ENCODE measurements at regions not wholly inside any gene's neighbourhood (a gene's known extent, or its start where the extent isn't known, plus 50 kb on each side); places are given as distances from the start of the nearest gene placed in this dataset.

GRCh38 chr21:32209580-32209979 lies 69.3 kb downstream of the MIS18A start:
- no peak overlapping the region for H3K27ac ChIP-seq
- no peaks in the 10 kb centered on the region for H3K27me3 ChIP-seq (ENCODE audit: insufficient read depth in 3 of 3, low read length in 2 of 3)
- H3K4me3 ChIP-seq: no peak overlapping the region
- DNase-seq: no peak
- H3K9me3 ChIP-seq: no peaks in the 10 kb centered on the region
- TF ChIP-seq CTCF (IDR thresholded peaks at IDR 0.05): no peak
- no peak for ATAC-seq
- no peaks in the 10 kb centered on the region for H3K36me3 ChIP-seq (ENCODE audit: insufficient read depth in 1 of 2, low read depth in 1 of 2)
- intact Hi-C loops (cut with DNase I): no loop called here
- 79 to 89% (median 84%) methylated on average over 4 of the region's 4 CpGs for WGBS, 3 donors
- H3K4me1 ChIP-seq: no peaks in the 10 kb centered on the region

- DNase-seq: no peak
- intact Hi-C loops (cut with DNase I): no loop called here
- ATAC-seq: no peak
- WGBS, 3 donors: 21 to 37% (median 24%) methylated on average over 2 of the region's 2 CpGs
- Histone ChIP-seq H3K4me1 (no peaks in the 10 kb centered on the region), H3K4me3 (no peak overlapping the region), H3K36me3 (ENCODE audit: insufficient read depth in 1 of 2, low read depth in 1 of 2) (no peaks in the 10 kb centered on the region), H3K9me3 (no peaks in the 10 kb centered on the region), H3K27ac (no peak overlapping the region), H3K27me3 (ENCODE audit: insufficient read depth in 3 of 3, low read length in 2 of 3) (no peaks in the 10 kb centered on the region)
- no peak for TF ChIP-seq CTCF (IDR thresholded peaks at IDR 0.05)
Observed at GRCh38 chr21:32207406-32207716, 71.5 kb downstream of the MIS18A start.

- Histone ChIP-seq H3K9me3 (no peaks in the 10 kb centered on the region), H3K4me3 (no peak overlapping the region), H3K27me3 (ENCODE audit: insufficient read depth in 3 of 3, low read length in 2 of 3) (no peaks in the 10 kb centered on the region), H3K36me3 (ENCODE audit: insufficient read depth in 1 of 2, low read depth in 1 of 2) (no peaks in the 10 kb centered on the region), H3K27ac (no peak overlapping the region), H3K4me1 (no peaks in the 10 kb centered on the region)
- ATAC-seq (no peak), DNase-seq (no peak)
- WGBS, 3 donors: 27 to 38% (median 27%) methylated on average over 16 of the region's 16 CpGs
- intact Hi-C loops (cut with DNase I): no loop called here
- no peak for TF ChIP-seq CTCF (IDR thresholded peaks at IDR 0.05)
Observed at GRCh38 chr21:32206631-32207405, 72.0 kb downstream of the MIS18A start.

- Histone ChIP-seq H3K9me3 (no peaks in the 10 kb centered on the region), H3K36me3 (ENCODE audit: insufficient read depth in 1 of 2, low read depth in 1 of 2) (no peaks in the 10 kb centered on the region), H3K27ac (no peak overlapping the region), H3K4me1 (no peaks in the 10 kb centered on the region), H3K4me3 (no peak overlapping the region), H3K27me3 (ENCODE audit: insufficient read depth in 3 of 3, low read length in 2 of 3) (no peaks in the 10 kb centered on the region)
- no peak for DNase-seq
- intact Hi-C loops (cut with DNase I): no loop called here
- 88 to 96% (median 92%) methylated on average over 6 of the region's 6 CpGs for WGBS, 3 donors
- ATAC-seq: no peak
- TF ChIP-seq CTCF (IDR thresholded peaks at IDR 0.05): no peak
Observed at GRCh38 chr21:32203877-32204480, 74.9 kb downstream of the MIS18A start.

GRCh38 chr21:32200029-32200428 lies 78.8 kb downstream of the MIS18A start:
- 80 to 92% (median 81%) methylated on average over 5 of the region's 5 CpGs for WGBS, 3 donors
- no peak for TF ChIP-seq CTCF (IDR thresholded peaks at IDR 0.05)
- ATAC-seq: no peak
- H3K27ac ChIP-seq: no peak overlapping the region
- no peak for DNase-seq
- H3K4me1 ChIP-seq: no peaks in the 10 kb centered on the region
- H3K9me3 ChIP-seq: no peaks in the 10 kb centered on the region
- H3K4me3 ChIP-seq: no peak overlapping the region
- no peaks in the 10 kb centered on the region for H3K36me3 ChIP-seq (ENCODE audit: insufficient read depth in 1 of 2, low read depth in 1 of 2)
- intact Hi-C loops (cut with DNase I): no loop called here
- H3K27me3 ChIP-seq (ENCODE audit: insufficient read depth in 3 of 3, low read length in 2 of 3): no peaks in the 10 kb centered on the region
